B cell (primary cell): ENCODE measurements at regions not wholly inside any gene's neighbourhood (a gene's known extent, or its start where the extent isn't known, plus 50 kb on each side); places are given as distances from the start of the nearest gene placed in this dataset.

Experiments
- EZH2 ChIP-seq: IDR thresholded peaks from 2 replicates; pipeline ENCODE4 v1.6.1; 2012; ENCODE audit warnings: borderline replicate concordance, low read depth, mild to moderate bottlenecking, moderate library complexity, low read length; ENCODE audit not compliant: insufficient read depth, poor library complexity, severe bottlenecking
- TF ChIP-seq, protein P1 (sequence below): fragments of 200-600 bp; IDR thresholded peaks from one replicate; pipeline ENCODE4 v1.8.0; 2022; ENCODE audit warnings: antibody characterized with exemption, mild to moderate bottlenecking

DNA sequence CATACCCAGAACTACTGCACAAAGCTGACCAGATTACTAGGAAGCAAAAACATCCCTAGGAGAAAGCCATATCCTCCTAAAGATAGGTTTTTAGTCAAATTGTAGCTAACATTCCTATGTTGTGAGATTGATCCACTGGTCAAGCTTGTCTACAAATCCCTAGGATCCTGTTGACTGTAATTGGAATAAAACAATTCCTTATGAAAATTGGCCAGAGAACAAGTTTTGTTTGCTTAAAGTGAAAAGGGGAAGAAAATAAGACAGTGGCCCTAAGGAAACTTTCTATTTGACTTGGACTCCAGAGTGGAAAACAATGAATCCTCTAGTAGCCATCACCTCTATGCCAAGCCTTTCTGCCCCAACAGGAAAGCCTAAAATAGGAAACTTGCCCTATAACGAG is 645.2 kb upstream of the USP24 start:
- TF ChIP-seq, protein P1, sequence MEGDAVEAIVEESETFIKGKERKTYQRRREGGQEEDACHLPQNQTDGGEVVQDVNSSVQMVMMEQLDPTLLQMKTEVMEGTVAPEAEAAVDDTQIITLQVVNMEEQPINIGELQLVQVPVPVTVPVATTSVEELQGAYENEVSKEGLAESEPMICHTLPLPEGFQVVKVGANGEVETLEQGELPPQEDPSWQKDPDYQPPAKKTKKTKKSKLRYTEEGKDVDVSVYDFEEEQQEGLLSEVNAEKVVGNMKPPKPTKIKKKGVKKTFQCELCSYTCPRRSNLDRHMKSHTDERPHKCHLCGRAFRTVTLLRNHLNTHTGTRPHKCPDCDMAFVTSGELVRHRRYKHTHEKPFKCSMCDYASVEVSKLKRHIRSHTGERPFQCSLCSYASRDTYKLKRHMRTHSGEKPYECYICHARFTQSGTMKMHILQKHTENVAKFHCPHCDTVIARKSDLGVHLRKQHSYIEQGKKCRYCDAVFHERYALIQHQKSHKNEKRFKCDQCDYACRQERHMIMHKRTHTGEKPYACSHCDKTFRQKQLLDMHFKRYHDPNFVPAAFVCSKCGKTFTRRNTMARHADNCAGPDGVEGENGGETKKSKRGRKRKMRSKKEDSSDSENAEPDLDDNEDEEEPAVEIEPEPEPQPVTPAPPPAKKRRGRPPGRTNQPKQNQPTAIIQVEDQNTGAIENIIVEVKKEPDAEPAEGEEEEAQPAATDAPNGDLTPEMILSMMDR: no peak
- TF ChIP-seq EZH2: no peak
